Smooth muscle cell (in vitro differentiated cells): ENCODE measurements at regions not wholly inside any gene's neighbourhood (a gene's known extent, or its start where the extent isn't known, plus 50 kb on each side); places are given as distances from the start of the nearest gene placed in this dataset.

Source experiments
- DNase-seq: peaks from one replicate; lab custom pipeline; 2025; ENCODE audit not compliant: unreplicated experiment; lab: John Stamatoyannopoulos, UW
- H2AFZ ChIP-seq: fragments of 200-600 bp; sonication (generic); 2 replicates; pipeline ENCODE4 v1.6.0; 2016; ENCODE audit warnings: antibody characterized with exemption, low read depth, mild to moderate bottlenecking
- H3F3A ChIP-seq: fragments of 200-600 bp; sonication (generic); 2 replicates; pipeline ENCODE4 v1.6.0; 2017; ENCODE audit warnings: antibody characterized with exemption, low read depth
- H3K27ac ChIP-seq: fragments of 200-600 bp; sonication (generic); 2 replicates; pipeline ENCODE4 v1.5.1; 2016; ENCODE audit warnings: low read depth, mild to moderate bottlenecking
- H3K27me3 ChIP-seq: fragments of 200-600 bp; sonication (generic); 2 replicates; pipeline ENCODE4 v1.6.1; 2016; ENCODE audit warnings: low read depth, mild to moderate bottlenecking
- H3K36me3 ChIP-seq: fragments of 200-600 bp; sonication (generic); 2 replicates; pipeline ENCODE4 v1.5.1; 2016; ENCODE audit warnings: low read depth
- H3K4me1 ChIP-seq: fragments of 200-600 bp; sonication (generic); 2 replicates; pipeline ENCODE4 v1.5.1; 2016; ENCODE audit warnings: low read depth
- H3K4me2 ChIP-seq: fragments of 200-600 bp; sonication (generic); 2 replicates; pipeline ENCODE4 v1.6.0; 2016; ENCODE audit warnings: mild to moderate bottlenecking
- H3K4me3 ChIP-seq: fragments of 200-600 bp; sonication (generic); 2 replicates; pipeline ENCODE4 v1.5.1; 2016; ENCODE audit warnings: mild to moderate bottlenecking
- H3K79me2 ChIP-seq: fragments of 200-600 bp; sonication (generic); 2 replicates; pipeline ENCODE4 v1.6.0; 2016; ENCODE audit warnings: low read depth, mild to moderate bottlenecking
- H3K9ac ChIP-seq: fragments of 200-600 bp; sonication (generic); 2 replicates; pipeline ENCODE4 v1.6.0; 2016; ENCODE audit warnings: low read depth
- H3K9me3 ChIP-seq: fragments of 200-600 bp; sonication (generic); replicated peaks from 2 replicates; pipeline ENCODE4 v1.5.1; 2016; ENCODE audit warnings: low read depth
- H4K20me1 ChIP-seq: fragments of 200-600 bp; sonication (generic); 2 replicates; pipeline ENCODE4 v1.6.0; 2016; ENCODE audit warnings: low read depth
- CTCF ChIP-seq: fragments of 200-600 bp; sonication (generic); IDR thresholded peaks from 2 replicates; pipeline ENCODE4 v1.5.1; 2017; ENCODE audit warnings: borderline replicate concordance, mild to moderate bottlenecking, antibody characterized with exemption; ENCODE audit not compliant: insufficient read depth, poor library complexity, severe bottlenecking
- WGBS: methylation state at CpG from one replicate; pipeline ENCODE4 v1.1.7; 2016; ENCODE audit warnings: low lambda C conversion rate; 5-methylcytosine and 5-hydroxymethylcytosine counted together

GRCh38 chr7:47087866-47088265 lies 494.0 kb downstream of the TNS3 start:
- H3K79me2 ChIP-seq = no peaks in the 10 kb centered on the region
- no peaks in the 10 kb centered on the region for H3K36me3 ChIP-seq
- no peak for TF ChIP-seq CTCF
- 75% methylated on average over 2 of the region's 2 CpGs for WGBS
- no peaks in the 10 kb centered on the region for H3F3A ChIP-seq
- H2AFZ ChIP-seq = no peak overlapping the region
- no peaks in the 10 kb centered on the region for H3K27me3 ChIP-seq
- no peaks in the 10 kb centered on the region for H3K9me3 ChIP-seq
- no peak overlapping the region for H3K27ac ChIP-seq
- H3K4me1 ChIP-seq = no peaks in the 10 kb centered on the region
- DNase-seq = no peak
- H3K9ac ChIP-seq = no peak overlapping the region
- H3K4me2 ChIP-seq = no peak overlapping the region
- H4K20me1 ChIP-seq = no peaks in the 10 kb centered on the region
- H3K4me3 ChIP-seq = no peak overlapping the region

GRCh38 chr7:47085491-47086275 lies 496.2 kb downstream of the TNS3 start:
- no peak for TF ChIP-seq CTCF

GRCh38 chr7:47083476-47084250 lies 498.2 kb downstream of the TNS3 start:
- no peaks in the 10 kb centered on the region for H3K36me3 ChIP-seq
- no peak overlapping the region for H3K9ac ChIP-seq
- H3F3A ChIP-seq = no peaks in the 10 kb centered on the region
- H3K4me2 ChIP-seq = no peak overlapping the region
- no peak for DNase-seq
- H3K9me3 ChIP-seq = no peaks in the 10 kb centered on the region
- no peaks in the 10 kb centered on the region for H3K4me1 ChIP-seq
- no peak overlapping the region for H2AFZ ChIP-seq
- H4K20me1 ChIP-seq = no peaks in the 10 kb centered on the region
- no peak for TF ChIP-seq CTCF
- no peaks in the 10 kb centered on the region for H3K27me3 ChIP-seq
- H3K79me2 ChIP-seq = no peaks in the 10 kb centered on the region
- H3K27ac ChIP-seq = no peak overlapping the region
- H3K4me3 ChIP-seq = no peak overlapping the region
- 73% methylated on average over 7 of the region's 7 CpGs for WGBS

More at GRCh38 chr7:47085491-47086275, 496.2 kb downstream of the TNS3 start:
- Histone ChIP-seq H3K4me2 (no peak overlapping the region), H3F3A (no peaks in the 10 kb centered on the region), H3K27ac (no peak overlapping the region), H2AFZ (no peak overlapping the region), H3K36me3 (no peaks in the 10 kb centered on the region), H3K27me3 (no peaks in the 10 kb centered on the region), H3K9ac (no peak overlapping the region), H3K79me2 (no peaks in the 10 kb centered on the region), H3K4me3 (no peak overlapping the region), H4K20me1 (no peaks in the 10 kb centered on the region), H3K4me1 (no peaks in the 10 kb centered on the region), H3K9me3 (no peaks in the 10 kb centered on the region)
- no peak for DNase-seq
- WGBS = 79% methylated on average over 1 of the region's 1 CpG
